Gastroesophageal sphincter (tissue), 3 donors: ENCODE measurements at regions not wholly inside any gene's neighbourhood (a gene's known extent, or its start where the extent isn't known, plus 50 kb on each side); places are given as distances from the start of the nearest gene placed in this dataset.

Experiments used
- CTCF ChIP-seq, 4 experiments: fragments of 200-600 bp in 2 of 4; fragments of 450-650 bp in 2 of 4; sonication (generic) in 1 of 4; IDR thresholded peaks; one replicate each; pipeline ENCODE4 v1.5.1; 2017 to 2019; ENCODE audit warnings: antibody characterized with exemption in 4 of 4, mild to moderate bottlenecking in 2 of 4, moderate library complexity in 2 of 4
- EP300 ChIP-seq: sonication (generic); formaldehyde crosslinking; IDR thresholded peaks from one replicate; pipeline ENCODE4 v1.6.1; 2017; ENCODE audit warnings: antibody characterized with exemption, mild to moderate bottlenecking
- POLR2A ChIP-seq, 2 donors: fragments of 450-650 bp; IDR thresholded peaks; one replicate each; pipeline ENCODE4 v1.6.1; 2017; ENCODE audit warnings: antibody characterized with exemption in 2 of 2, mild to moderate bottlenecking in 2 of 2, moderate library complexity in 1 of 2
- POLR2AphosphoS5 ChIP-seq: sonication (generic); formaldehyde crosslinking; IDR thresholded peaks from one replicate; pipeline ENCODE4 v1.6.1; 2017; ENCODE audit warnings: antibody characterized with exemption

GRCh38 chr7:46847126-46847525, 734.8 kb downstream of the TNS3 start:
- TF ChIP-seq CTCF (IDR thresholded peaks at IDR 0.05) (no peak), POLR2AphosphoS5 (no peak), POLR2A (IDR thresholded peaks at IDR 0.05) (no peak), EP300 (no peak)
